Mesothelial cell of epicardium (in vitro differentiated cells): ENCODE measurements at regions not wholly inside any gene's neighbourhood (a gene's known extent, or its start where the extent isn't known, plus 50 kb on each side); places are given as distances from the start of the nearest gene placed in this dataset.
"Not testable (repeated sequence)": the region's sequence is repeated elsewhere in the genome, so short reads cannot be mapped to it uniquely, and the experiment has no call there.

ENCODE experiments used
- DNase-seq, 2 experiments: peaks; one replicate each; pipeline ENCODE4 v3.0.0; 2021; ENCODE audit warnings: low spot score in 2 of 2; ENCODE audit not compliant: unreplicated experiment in 2 of 2
- H3K27ac Mint-ChIP-seq: 2 replicates; pipeline ENCODE4 v1.8.0; 2021; ENCODE audit warnings: mixed read lengths
- H3K27me3 Mint-ChIP-seq: 2 replicates; pipeline ENCODE4 v1.8.0; 2021; ENCODE audit warnings: low read depth, mixed read lengths
- H3K36me3 Mint-ChIP-seq: 2 replicates; pipeline ENCODE4 v1.8.0; 2021; ENCODE audit warnings: mixed read lengths
- H3K4me1 Mint-ChIP-seq: 2 replicates; pipeline ENCODE4 v1.8.0; 2021; ENCODE audit warnings: mixed read lengths
- H3K4me3 Mint-ChIP-seq: 2 replicates; pipeline ENCODE4 v1.8.0; 2021; ENCODE audit warnings: mild to moderate bottlenecking, moderate library complexity, mixed read lengths
- H3K9me3 Mint-ChIP-seq: 2 replicates; pipeline ENCODE4 v1.8.0; 2021; ENCODE audit warnings: mixed read lengths
- CTCF ChIP-seq: fragments of 200-600 bp; sonication (generic); IDR thresholded peaks from one replicate; pipeline ENCODE4 v1.5.0; 2021; ENCODE audit warnings: antibody characterized with exemption; ENCODE audit not compliant: unreplicated experiment

- not testable (repeated sequence) for H3K27ac Mint-ChIP-seq, H3K27me3 Mint-ChIP-seq, H3K4me1 Mint-ChIP-seq, H3K4me3 Mint-ChIP-seq, DNase-seq
- H3K36me3 Mint-ChIP-seq, result peaks cover 15% of the 10 kb centered on the region
- peaks cover 29% of the 10 kb centered on the region for H3K9me3 Mint-ChIP-seq
Measured at GRCh38 chr2:66632882-66633281, 198.0 kb downstream of the MEIS1 start.

- Mint-ChIP-seq H3K4me1 (no peaks in the 10 kb centered on the region), H3K4me3 (no peak overlapping the region), H3K36me3 (peaks cover 15% of the 10 kb centered on the region), H3K27me3 (no peaks in the 10 kb centered on the region), H3K27ac (no peak overlapping the region), H3K9me3 (peaks cover 28% of the 10 kb centered on the region)
- no peak for TF ChIP-seq CTCF
- no peak for DNase-seq
Measured at GRCh38 chr2:66633631-66634030, 198.7 kb downstream of the MEIS1 start.

DNA sequence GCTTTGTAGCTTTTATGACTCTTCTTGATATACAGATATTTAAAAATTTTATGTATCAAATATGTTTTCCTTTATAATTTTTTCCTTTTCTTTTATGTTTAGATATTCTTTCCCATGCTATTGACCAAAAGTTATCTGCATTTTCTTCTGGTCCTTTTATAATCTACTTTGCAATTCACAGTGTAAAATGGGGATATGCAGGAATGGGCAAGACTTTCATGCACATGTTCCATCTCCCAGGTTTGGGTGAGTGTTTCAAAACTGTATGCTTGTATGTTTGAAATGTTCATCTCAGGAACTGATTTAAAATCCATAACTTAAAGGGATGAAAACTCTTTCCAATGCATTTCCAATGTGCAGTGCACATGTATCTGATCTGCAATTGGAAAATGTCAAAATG is 199.9 kb downstream of the MEIS1 start:
- H3K27me3 Mint-ChIP-seq, result no peaks in the 10 kb centered on the region
- no peaks in the 10 kb centered on the region for H3K4me1 Mint-ChIP-seq
- H3K9me3 Mint-ChIP-seq, result peaks cover 24% of the 10 kb centered on the region
- no peak for TF ChIP-seq CTCF
- no peak overlapping the region for H3K27ac Mint-ChIP-seq
- no peak for DNase-seq
- H3K4me3 Mint-ChIP-seq, result no peak overlapping the region
- peaks cover 15% of the 10 kb centered on the region for H3K36me3 Mint-ChIP-seq

GRCh38 chr2:66641685-66642084 is 206.8 kb downstream of the MEIS1 start:
- no peaks in the 10 kb centered on the region for H3K27me3 Mint-ChIP-seq
- no peak for TF ChIP-seq CTCF
- H3K9me3 Mint-ChIP-seq, result peaks cover 13% of the 10 kb centered on the region
- no peak overlapping the region for H3K27ac Mint-ChIP-seq
- DNase-seq, result no peak
- H3K4me3 Mint-ChIP-seq, result no peak overlapping the region
- H3K36me3 Mint-ChIP-seq, result peaks cover 10% of the 10 kb centered on the region
- no peaks in the 10 kb centered on the region for H3K4me1 Mint-ChIP-seq

DNA sequence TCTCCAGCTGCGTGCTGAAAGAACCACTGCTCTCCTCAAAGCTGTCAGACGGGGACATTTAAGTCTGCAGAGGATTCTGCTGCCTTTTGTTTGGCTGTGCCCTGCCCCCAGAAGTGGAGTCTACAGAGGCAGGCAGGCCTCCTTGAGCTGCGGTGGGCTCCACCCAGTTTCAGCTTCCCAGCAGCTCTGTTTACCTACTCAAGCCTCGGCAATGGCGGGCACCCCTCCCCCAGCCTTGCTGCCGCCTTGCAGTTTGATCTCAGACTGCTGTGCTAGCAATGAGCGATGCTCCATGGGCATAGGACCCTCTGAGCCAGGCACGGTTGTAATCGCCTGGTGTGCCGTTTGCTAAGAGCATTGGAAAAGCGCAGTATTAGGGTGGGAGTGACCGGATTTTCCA is 213.2 kb downstream of the MEIS1 start:
- Mint-ChIP-seq H3K9me3 (peaks cover 40% of the 10 kb centered on the region), H3K36me3 (peaks cover 31% of the 10 kb centered on the region)
- not testable (repeated sequence) for H3K4me1 Mint-ChIP-seq, DNase-seq, H3K27me3 Mint-ChIP-seq, H3K4me3 Mint-ChIP-seq, H3K27ac Mint-ChIP-seq

GRCh38 chr2:66649006-66649405 is 214.1 kb downstream of the MEIS1 start:
- DNase-seq, result no peak
- H3K36me3 Mint-ChIP-seq, result peaks cover 32% of the 10 kb centered on the region
- no peaks in the 10 kb centered on the region for H3K27me3 Mint-ChIP-seq
- no peak overlapping the region for H3K4me3 Mint-ChIP-seq
- H3K27ac Mint-ChIP-seq, result no peak overlapping the region
- no peak for TF ChIP-seq CTCF
- H3K4me1 Mint-ChIP-seq, result peaks cover 7% of the 10 kb centered on the region
- peaks cover 40% of the 10 kb centered on the region for H3K9me3 Mint-ChIP-seq

DNA sequence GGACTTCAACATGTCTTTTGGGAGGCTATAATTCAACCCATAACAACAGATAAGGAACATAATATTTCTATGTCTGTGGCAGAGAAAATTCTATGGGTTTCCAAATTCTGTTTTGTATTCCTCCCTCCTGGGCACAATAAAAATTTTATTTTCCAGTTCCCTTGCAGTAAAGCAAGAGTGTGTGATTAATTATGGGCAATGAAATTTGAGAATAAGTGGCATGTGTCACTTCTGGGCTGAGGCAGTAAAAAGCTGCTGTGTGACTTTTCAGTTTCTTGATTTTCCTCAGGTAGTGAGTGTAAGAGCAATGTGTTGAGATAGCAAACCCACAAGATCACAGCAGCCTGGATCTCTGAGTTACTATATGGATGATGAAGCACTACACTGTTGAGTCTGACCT is 216.4 kb downstream of the MEIS1 start:
- Mint-ChIP-seq H3K9me3 (peaks cover 30% of the 10 kb centered on the region), H3K27me3 (no peaks in the 10 kb centered on the region), H3K4me3 (no peak overlapping the region), H3K4me1 (peaks cover 14% of the 10 kb centered on the region), H3K27ac (no peak overlapping the region), H3K36me3 (peaks cover 24% of the 10 kb centered on the region)
- DNase-seq, result no peak
- TF ChIP-seq CTCF, result no peak
